Upper lobe of right lung (tissue), 1 donor: ENCODE measurements at regions not wholly inside any gene's neighbourhood (a gene's known extent, or its start where the extent isn't known, plus 50 kb on each side); places are given as distances from the start of the nearest gene placed in this dataset.

Experiments used
- ATAC-seq: fragments of 200-7000 bp; cut with Tn5 transposase; one replicate; pipeline ENCODE4 v1.9.1; 2020; ENCODE audit warnings: mild to moderate bottlenecking, moderate library complexity
- DNase-seq: peaks from one replicate; pipeline ENCODE4 v3.0.0-alpha.2; 2020
- H3K27ac ChIP-seq: fragments of 200-600 bp; one replicate; pipeline ENCODE4 v1.8.0; 2022
- H3K27me3 ChIP-seq: fragments of 200-600 bp; one replicate; pipeline ENCODE4 v1.8.0; 2022; ENCODE audit warnings: mild to moderate bottlenecking
- H3K36me3 ChIP-seq: fragments of 200-600 bp; one replicate; pipeline ENCODE4 v1.8.0; 2022
- H3K4me1 ChIP-seq: fragments of 200-600 bp; one replicate; pipeline ENCODE4 v1.8.0; 2022
- H3K4me3 ChIP-seq: fragments of 200-600 bp; one replicate; pipeline ENCODE4 v1.8.0; 2022; ENCODE audit warnings: mild to moderate bottlenecking
- H3K9me3 ChIP-seq: fragments of 200-600 bp; one replicate; pipeline ENCODE4 v1.8.0; 2022
- intact Hi-C: fragments of 100-400 bp; cut with DNase I; formaldehyde crosslinking; loops from one replicate; pipeline ENCODE4 v1.11.0; 2022
- TF ChIP-seq, protein P1 (sequence below): fragments of 200-600 bp; IDR thresholded peaks from one replicate; pipeline ENCODE4 v1.8.0; 2022; ENCODE audit warnings: antibody characterized with exemption
- donor health status: DM: no; HTN: yes; CAD: no; lungs with severe emphysema.

DNA sequence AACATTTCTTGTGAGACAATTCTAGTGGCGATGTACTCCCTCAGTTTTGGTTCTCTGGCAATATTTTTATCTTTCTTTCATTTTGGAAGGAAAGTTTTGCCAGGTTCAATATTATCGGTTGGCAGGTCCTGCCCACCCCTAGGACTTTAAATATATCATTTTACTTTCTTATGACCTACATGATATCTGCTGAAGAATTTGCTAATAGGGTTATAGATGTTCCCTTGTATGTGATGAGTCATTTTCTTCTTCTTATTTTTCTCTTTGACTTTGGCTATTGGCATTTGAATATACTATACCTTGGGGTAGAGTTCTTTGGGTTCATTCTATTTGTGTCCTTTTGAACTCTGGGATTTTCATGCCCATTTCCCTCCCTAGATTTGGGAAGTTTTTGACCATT lies 89.7 kb downstream of the GMNC start:
- TF ChIP-seq, protein P1, sequence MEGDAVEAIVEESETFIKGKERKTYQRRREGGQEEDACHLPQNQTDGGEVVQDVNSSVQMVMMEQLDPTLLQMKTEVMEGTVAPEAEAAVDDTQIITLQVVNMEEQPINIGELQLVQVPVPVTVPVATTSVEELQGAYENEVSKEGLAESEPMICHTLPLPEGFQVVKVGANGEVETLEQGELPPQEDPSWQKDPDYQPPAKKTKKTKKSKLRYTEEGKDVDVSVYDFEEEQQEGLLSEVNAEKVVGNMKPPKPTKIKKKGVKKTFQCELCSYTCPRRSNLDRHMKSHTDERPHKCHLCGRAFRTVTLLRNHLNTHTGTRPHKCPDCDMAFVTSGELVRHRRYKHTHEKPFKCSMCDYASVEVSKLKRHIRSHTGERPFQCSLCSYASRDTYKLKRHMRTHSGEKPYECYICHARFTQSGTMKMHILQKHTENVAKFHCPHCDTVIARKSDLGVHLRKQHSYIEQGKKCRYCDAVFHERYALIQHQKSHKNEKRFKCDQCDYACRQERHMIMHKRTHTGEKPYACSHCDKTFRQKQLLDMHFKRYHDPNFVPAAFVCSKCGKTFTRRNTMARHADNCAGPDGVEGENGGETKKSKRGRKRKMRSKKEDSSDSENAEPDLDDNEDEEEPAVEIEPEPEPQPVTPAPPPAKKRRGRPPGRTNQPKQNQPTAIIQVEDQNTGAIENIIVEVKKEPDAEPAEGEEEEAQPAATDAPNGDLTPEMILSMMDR = no peak
- Histone ChIP-seq H3K36me3 (no peaks in the 10 kb centered on the region), H3K4me3 (no peak overlapping the region), H3K4me1 (no peaks in the 10 kb centered on the region), H3K27ac (no peak overlapping the region), H3K9me3 (no peaks in the 10 kb centered on the region), H3K27me3 (no peaks in the 10 kb centered on the region)
- no peak for ATAC-seq
- intact Hi-C loops = no loop called here
- no peak for DNase-seq

DNA sequence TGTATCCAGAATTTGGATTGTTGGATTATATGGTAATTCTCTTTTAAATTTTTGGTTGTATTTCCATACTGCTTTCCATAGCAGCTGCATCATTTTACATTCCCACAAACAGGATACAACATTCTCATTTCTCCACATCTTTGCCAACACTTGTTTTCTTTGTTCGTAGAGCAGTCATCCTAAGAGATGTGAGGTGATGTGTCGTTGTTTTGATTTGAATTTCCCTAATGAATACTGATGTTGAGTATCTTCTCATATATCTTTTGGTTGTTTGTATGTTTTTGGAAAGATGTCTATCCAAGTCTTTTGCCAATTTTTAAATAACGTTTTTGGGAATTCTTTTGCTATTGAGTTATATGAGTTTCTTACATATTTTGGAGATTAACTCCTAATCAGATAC lies 93.6 kb downstream of the GMNC start:
- H3K9me3 ChIP-seq = no peaks in the 10 kb centered on the region
- no peaks in the 10 kb centered on the region for H3K36me3 ChIP-seq
- DNase-seq = no peak
- TF ChIP-seq, protein P1 = no peak
- H3K27me3 ChIP-seq = no peaks in the 10 kb centered on the region
- ATAC-seq = no peak
- no peak overlapping the region for H3K4me3 ChIP-seq
- H3K4me1 ChIP-seq = no peaks in the 10 kb centered on the region
- no peak overlapping the region for H3K27ac ChIP-seq
- intact Hi-C loops = no loop called here

DNA sequence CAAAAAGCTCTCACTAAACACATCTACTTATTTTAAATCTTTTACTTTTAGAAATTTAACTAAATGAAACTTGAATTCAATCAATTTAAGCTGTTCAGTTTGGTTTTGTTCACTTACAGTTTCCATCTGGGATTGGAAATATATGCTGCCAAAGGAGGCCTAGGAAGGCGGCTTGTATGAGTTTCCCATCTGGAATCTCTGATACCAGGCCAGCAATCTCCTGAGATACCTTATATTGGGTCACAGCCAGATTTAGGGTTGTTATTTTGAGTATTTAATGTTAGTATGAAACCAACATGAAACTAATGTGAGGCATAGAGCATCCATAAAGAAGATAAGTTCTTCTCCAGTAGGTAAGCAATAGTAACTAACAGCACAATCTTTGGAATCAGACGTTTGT lies 94.6 kb downstream of the GMNC start:
- H3K4me3 ChIP-seq = no peak overlapping the region
- no peaks in the 10 kb centered on the region for H3K27me3 ChIP-seq
- TF ChIP-seq, protein P1 = no peak
- intact Hi-C loops = no loop called here
- H3K27ac ChIP-seq = no peak overlapping the region
- DNase-seq (no peak), ATAC-seq (no peak)
- no peaks in the 10 kb centered on the region for H3K36me3 ChIP-seq
- H3K4me1 ChIP-seq = no peaks in the 10 kb centered on the region
- no peaks in the 10 kb centered on the region for H3K9me3 ChIP-seq

DNA sequence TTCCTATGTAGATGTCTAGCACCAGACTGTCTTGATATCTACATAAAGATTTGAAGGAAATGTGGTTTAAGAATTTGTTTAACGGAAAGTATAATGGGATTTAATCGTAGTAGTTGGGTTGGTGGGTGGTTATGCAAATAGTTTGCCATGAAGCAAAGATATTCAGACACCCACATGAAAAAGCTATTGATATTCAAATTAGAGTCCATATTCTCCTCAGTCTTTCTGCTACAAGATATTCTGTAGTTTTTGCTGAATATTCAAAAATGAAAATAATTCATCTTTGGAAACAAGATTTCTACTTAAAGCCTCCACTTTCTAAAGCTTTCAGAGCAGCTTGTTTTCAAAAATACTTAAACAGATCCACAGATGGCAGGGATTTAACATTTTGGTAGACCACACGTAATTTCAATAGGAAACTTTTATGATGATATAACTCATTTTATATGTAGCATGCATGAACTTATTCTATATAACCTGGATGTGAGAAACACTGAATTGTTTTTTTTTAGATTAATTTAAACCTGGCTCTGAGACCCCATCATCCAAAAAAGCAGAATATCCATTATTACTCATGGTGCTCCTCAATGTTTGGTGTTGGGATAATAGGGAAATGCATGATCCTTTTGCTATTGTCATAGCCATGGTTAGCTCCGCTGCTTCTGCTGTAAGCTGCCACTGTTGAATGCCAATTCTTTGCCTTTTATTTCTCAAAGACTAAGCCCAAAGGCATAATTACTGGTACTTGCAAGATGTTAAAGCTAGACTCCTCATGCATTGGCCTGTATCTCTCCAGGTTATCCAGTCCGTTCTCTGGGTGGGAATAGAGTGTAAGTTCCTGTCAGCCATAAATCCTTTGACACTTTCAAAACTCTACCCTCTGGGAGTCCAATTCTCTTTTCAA lies 98.0 kb downstream of the GMNC start:
- no peaks in the 10 kb centered on the region for H3K9me3 ChIP-seq
- no peaks in the 10 kb centered on the region for H3K36me3 ChIP-seq
- DNase-seq (no peak), ATAC-seq (no peak)
- H3K27ac ChIP-seq = no peak overlapping the region
- TF ChIP-seq, protein P1 = no peak
- intact Hi-C loops = no loop called here
- H3K4me3 ChIP-seq = no peak overlapping the region
- H3K27me3 ChIP-seq = no peaks in the 10 kb centered on the region
- no peaks in the 10 kb centered on the region for H3K4me1 ChIP-seq

DNA sequence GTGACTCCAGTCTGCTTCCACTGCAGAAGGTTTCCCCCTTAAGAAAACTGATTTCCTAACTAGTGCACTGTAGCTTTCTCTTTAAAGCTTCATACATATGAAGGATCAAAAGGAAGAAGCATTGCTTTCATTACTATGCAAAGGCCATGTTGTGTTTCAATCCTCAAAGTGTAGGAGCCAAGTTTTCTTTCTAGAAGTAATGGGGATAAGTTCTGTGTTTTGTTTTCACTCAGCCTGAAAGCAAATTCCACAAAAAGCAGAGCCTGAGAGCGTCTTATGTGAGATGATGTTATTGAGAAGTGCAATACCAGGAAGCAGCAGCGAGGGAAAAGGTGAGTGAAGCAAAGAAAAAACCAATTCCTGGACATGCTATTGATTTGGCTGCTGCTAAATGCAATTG lies 99.7 kb downstream of the GMNC start:
- Histone ChIP-seq H3K4me1 (no peaks in the 10 kb centered on the region), H3K9me3 (no peaks in the 10 kb centered on the region), H3K27ac (no peak overlapping the region), H3K27me3 (no peaks in the 10 kb centered on the region), H3K4me3 (no peak overlapping the region), H3K36me3 (no peaks in the 10 kb centered on the region)
- DNase-seq (no peak), ATAC-seq (no peak)
- TF ChIP-seq, protein P1 = no peak
- intact Hi-C loops = no loop called here
